ENCODE measurements at regions not wholly inside any gene's neighbourhood (a gene's known extent, or its start where the extent isn't known, plus 50 kb on each side); places are given as distances from the start of the nearest gene placed in this dataset.

DNA sequence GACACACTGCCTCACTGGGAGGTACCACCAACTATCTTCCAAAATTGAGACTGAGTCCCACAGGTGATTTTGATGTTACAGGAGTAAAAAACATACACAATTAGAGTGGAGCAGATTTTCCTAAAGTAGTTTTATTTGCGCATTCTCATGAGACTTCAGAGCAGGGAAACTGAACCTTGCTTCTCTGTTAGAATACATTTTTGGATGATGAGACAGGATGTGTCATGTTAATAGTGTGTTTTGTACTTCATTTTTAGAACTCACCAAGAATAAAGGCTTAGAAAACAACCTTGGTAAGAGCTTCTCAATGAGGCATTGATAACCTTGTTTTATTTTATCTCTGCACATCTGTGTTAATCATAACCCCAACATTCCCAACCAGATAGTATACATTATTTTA lies 310.2 kb upstream of the GALNT5 start:
- no TSS peak for BruUV-seq (replicated peaks)

More for the DNA sequence above, 310.2 kb upstream of the GALNT5 start:
- FAIRE-seq (no peak), ATAC-seq (no peak), DNase-seq (ENCODE audit: low spot score) (no peak)
- Histone ChIP-seq H3K79me2 (ENCODE audit: insufficient read depth, low read length) (no peaks in the 10 kb centered on the region), H3K4me2 (ENCODE audit: low read depth, low read length) (no peak overlapping the region), H2AFZ (ENCODE audit: low read length) (no peak overlapping the region), H3K9me3 (ENCODE audit: low read length) (peaks cover 48% of the 10 kb centered on the region), H3K27ac (ENCODE audit: extremely low read length, insufficient read depth, low read length) (no peak overlapping the region), H3K27me3 (ENCODE audit: control insufficient read depth in 1 of 2, insufficient read depth in 2 of 2, low read length in 2 of 2) (no peaks in the 10 kb centered on the region), H3K4me3 (replicated peaks in 1 of 3; ENCODE audit: insufficient read depth in 1 of 3, low read depth in 2 of 3, low read length in 3 of 3) (no peak overlapping the region), H3K4me1 (ENCODE audit: insufficient read depth, low read length) (no peaks in the 10 kb centered on the region), H3K36me3 (replicated peaks in 1 of 2; ENCODE audit: control insufficient read depth in 1 of 2, insufficient read depth in 2 of 2, low read length in 2 of 2) (no peaks in the 10 kb centered on the region), H4K20me1 (ENCODE audit: insufficient read depth, low read length) (no peaks in the 10 kb centered on the region), H3K9ac (ENCODE audit: insufficient read depth, low read depth, low read length) (no peak overlapping the region)
- in situ Hi-C loops (cut with HindIII; ENCODE audit: extremely low pct_ligation_motif_present, low pct_unique_long_range_greater_than_20kb) (no loop called here), intact Hi-C loops (cut with micrococcal nuclease; ENCODE audit: unreplicated experiment) (no loop called here)
- ChIA-PET POLR2A (no interaction called here), CTCF (ENCODE audit: low intra/inter-chr PET ratio, low total read pairs) (no interaction called here)
- TF ChIP-seq, protein P1, sequence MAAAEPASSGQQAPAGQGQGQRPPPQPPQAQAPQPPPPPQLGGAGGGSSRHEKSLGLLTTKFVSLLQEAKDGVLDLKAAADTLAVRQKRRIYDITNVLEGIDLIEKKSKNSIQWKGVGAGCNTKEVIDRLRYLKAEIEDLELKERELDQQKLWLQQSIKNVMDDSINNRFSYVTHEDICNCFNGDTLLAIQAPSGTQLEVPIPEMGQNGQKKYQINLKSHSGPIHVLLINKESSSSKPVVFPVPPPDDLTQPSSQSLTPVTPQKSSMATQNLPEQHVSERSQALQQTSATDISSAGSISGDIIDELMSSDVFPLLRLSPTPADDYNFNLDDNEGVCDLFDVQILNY (CRISPR knock-in tag; conservative IDR thresholded peaks at IDR 0.05) = no peak
- TF ChIP-seq, protein P2, sequence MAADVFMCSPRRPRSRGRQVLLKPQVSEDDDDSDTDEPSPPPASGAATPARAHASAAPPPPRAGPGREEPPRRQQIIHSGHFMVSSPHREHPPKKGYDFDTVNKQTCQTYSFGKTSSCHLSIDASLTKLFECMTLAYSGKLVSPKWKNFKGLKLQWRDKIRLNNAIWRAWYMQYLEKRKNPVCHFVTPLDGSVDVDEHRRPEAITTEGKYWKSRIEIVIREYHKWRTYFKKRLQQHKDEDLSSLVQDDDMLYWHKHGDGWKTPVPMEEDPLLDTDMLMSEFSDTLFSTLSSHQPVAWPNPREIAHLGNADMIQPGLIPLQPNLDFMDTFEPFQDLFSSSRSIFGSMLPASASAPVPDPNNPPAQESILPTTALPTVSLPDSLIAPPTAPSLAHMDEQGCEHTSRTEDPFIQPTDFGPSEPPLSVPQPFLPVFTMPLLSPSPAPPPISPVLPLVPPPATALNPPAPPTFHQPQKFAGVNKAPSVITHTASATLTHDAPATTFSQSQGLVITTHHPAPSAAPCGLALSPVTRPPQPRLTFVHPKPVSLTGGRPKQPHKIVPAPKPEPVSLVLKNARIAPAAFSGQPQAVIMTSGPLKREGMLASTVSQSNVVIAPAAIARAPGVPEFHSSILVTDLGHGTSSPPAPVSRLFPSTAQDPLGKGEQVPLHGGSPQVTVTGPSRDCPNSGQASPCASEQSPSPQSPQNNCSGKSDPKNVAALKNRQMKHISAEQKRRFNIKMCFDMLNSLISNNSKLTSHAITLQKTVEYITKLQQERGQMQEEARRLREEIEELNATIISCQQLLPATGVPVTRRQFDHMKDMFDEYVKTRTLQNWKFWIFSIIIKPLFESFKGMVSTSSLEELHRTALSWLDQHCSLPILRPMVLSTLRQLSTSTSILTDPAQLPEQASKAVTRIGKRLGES (CRISPR knock-in tag; IDR thresholded peaks at IDR 0.05; ENCODE audit: borderline replicate concordance) = no peak
- TF ChIP-seq ZC3H13 (CRISPR knock-in tag; IDR thresholded peaks at IDR 0.05) (no peak), NR3C1 (CRISPR knock-in tag; IDR thresholded peaks at IDR 0.05) (no peak), GZF1 (CRISPR knock-in tag; IDR thresholded peaks at IDR 0.05) (no peak), USF2 (IDR thresholded peaks at IDR 0.05; ENCODE audit: low read depth, low read length) (no peak), USF2 (CRISPR knock-in tag; IDR thresholded peaks at IDR 0.05; ENCODE audit: borderline replicate concordance) (no peak), ZFP37 (CRISPR knock-in tag; IDR thresholded peaks at IDR 0.05; ENCODE audit: borderline replicate concordance) (no peak), SALL2 (CRISPR knock-in tag; IDR thresholded peaks at IDR 0.05) (no peak), HBP1 (CRISPR knock-in tag; IDR thresholded peaks at IDR 0.05; ENCODE audit: low read depth) (no peak), KMT2A (CRISPR knock-in tag; IDR thresholded peaks at IDR 0.05) (no peak), FOXJ3 (CRISPR knock-in tag; IDR thresholded peaks at IDR 0.05; ENCODE audit: borderline replicate concordance) (no peak)
- TF ChIP-seq, protein P3, sequence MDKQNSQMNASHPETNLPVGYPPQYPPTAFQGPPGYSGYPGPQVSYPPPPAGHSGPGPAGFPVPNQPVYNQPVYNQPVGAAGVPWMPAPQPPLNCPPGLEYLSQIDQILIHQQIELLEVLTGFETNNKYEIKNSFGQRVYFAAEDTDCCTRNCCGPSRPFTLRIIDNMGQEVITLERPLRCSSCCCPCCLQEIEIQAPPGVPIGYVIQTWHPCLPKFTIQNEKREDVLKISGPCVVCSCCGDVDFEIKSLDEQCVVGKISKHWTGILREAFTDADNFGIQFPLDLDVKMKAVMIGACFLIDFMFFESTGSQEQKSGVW (CRISPR knock-in tag; IDR thresholded peaks at IDR 0.05; ENCODE audit: borderline replicate concordance) = no peak
- WGBS (ENCODE audit: low lambda C conversion rate) = 0% methylated on average over 1 of the region's 1 CpG

Measured in HepG2 (cell line).